Embryonic facial prominence (tissue), 1 donor: ENCODE measurements at regions not wholly inside any gene's neighbourhood (a gene's known extent, or its start where the extent isn't known, plus 50 kb on each side); places are given as distances from the start of the nearest gene placed in this dataset.
"Not testable (repeated sequence)": the region's sequence is repeated elsewhere in the genome, so short reads cannot be mapped to it uniquely, and the experiment has no call there.

Experiments used
- DNase-seq: peaks from one replicate; pipeline ENCODE4 v3.0.0-alpha.2; 2016; ENCODE audit errors: extremely low spot score

DNA sequence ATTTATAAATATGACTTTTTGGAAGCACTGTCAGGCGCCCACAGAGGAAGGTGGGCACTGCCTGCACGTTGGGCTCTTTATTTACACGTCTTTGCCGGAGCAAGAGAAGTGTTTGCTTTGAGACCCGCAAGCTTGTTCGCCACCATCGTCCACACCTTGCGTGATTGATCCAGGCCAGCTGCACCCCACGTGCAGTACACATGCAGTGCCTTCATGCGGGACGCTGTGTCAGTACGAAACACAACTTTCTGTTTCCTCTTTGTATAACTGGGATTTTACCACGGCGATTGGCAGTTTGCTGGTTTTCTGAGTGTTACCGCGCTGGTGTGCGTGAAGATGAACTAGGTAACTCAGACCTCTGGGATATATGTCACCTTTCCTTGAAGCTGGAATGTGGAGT lies 571.0 kb upstream of the SALL3 start:
- no peak for DNase-seq

- no peak for DNase-seq
Measured at GRCh38 chr18:78410094-78410786, 569.4 kb upstream of the SALL3 start.

DNA sequence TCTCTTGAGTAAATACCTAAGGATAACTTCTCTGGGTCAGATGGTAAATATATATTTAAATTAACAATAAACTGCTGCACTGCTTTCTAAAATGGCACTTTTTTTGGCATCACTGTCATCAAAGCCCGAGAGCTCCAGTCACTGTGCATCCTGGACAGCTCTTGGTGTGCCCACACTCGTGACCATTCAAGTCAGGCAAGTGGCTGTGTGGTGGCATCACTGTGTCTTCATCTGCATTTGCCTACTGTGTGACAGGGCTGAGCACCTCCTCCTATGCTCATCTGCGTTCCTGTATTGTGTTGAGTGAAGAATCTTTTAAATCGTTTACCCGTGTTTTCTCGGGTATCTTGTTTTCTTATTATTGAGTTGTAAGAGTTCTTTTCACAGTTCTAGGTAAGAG lies 568.1 kb upstream of the SALL3 start:
- DNase-seq: no peak

DNA sequence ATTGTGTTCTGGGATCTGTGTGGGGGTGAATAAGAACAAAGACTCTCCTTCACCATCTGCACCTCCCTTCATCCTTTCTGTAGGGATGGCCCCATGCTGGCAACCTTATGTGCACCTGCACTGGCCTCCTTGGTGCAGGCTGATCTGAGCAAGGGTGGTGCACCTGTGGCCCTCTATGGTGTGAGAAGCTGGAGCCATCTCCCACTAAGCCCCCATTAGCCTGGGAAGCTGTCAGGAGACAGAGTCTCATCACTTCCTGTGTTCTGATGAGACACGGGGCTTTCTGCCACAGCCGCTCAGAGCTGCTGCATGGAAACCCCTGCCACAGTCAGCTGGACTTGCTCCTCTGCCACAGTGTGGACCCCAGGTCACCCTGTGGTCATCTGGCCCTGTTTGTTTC lies 565.3 kb upstream of the SALL3 start:
- DNase-seq: no peak

- DNase-seq: no peak
Measured at GRCh38 chr18:78416853-78417252, 562.8 kb upstream of the SALL3 start.

- DNase-seq: no peak
Measured at GRCh38 chr18:78418379-78418778, 561.2 kb upstream of the SALL3 start.

DNA sequence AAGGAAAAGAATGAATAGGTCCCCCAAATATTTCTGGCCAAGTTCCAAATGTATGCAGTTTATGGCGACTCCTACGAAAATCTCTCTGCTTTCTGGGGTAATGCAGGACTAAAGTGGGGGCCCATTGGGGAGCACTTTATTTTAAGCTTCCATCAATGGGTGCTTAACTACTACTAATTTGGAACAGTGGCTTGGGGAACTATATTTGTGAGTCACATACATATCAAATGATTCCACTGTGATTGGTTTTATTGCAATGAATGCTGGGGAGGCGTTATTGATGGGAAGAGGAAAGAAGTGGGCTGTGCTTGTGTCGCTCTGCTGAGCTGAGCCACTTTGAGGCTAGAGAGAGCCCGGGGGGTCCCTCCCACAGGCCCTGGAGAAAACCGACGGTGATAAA lies 560.4 kb upstream of the SALL3 start:
- no peak for DNase-seq

GRCh38 chr18:78420116-78420515 lies 559.5 kb upstream of the SALL3 start:
- no peak for DNase-seq

DNA sequence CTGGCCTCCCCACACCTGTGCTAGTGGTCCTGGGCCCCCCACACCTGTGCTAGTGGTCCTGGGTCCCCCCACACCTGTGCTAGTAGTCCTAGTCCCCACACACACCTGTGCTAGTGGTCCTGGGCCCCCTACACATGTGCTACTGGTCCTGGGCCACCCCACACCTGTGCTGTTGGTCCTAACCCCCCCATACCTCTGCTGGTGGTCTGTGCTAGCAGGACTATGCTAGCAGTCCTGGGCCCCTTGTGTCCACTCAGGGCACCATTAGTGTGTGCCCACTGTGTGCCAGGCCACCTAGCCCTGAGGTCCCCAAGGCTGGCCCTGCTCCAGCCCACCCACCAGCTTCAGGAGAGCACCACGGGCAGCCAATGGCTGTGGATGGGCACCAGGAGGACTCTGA lies 558.2 kb upstream of the SALL3 start:
- no peak for DNase-seq

- no peak for DNase-seq
Measured at GRCh38 chr18:78422336-78422735, 557.3 kb upstream of the SALL3 start.

DNA sequence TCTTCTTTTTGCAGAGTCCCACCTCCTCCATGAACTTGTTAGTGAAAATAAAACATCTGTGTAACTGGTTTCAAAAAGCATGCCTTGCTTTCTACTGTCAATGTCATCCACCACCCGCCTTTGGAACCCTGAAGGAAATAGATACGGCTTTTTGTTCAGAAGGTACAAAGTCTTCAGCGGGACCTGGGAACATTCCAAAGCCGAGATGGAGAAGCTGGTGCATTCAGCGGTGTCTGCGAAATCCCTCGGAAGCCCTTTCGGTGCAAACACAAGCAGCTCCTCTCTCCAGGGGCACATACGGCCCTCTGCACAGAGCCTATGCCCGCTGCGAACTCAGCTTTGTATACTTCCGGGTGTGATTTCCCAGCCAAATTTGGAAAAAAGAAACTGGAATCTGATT lies 555.8 kb upstream of the SALL3 start:
- no peak for DNase-seq

DNA sequence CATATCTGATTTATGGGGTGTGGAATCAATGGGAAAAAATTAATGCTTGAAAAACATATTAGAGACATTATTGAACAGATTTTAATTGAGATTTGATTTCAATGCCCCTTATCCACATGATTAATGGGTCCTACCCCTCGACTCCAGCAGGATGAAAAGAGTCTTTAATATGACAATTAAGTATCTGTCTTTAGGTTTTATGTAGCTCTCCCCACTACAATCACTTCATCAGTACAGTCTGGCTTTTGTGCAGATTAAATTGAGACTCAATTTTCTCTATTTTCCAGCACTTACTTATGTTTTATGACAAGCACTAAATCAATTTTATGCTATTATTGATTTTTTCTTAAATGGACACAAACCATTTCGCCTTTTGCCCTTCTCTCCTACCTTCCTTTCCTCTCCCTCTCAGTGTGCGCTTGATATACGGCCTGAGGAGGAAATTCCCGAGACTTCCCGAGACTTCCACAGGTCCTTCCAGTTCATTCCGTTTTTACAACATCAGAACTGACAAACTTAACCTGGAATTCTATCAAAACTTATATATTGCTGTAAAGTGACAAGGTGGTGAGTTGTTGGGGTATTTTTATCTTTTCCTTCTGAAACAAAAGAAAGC lies 555.1 kb upstream of the SALL3 start:
- DNase-seq: no peak

DNA sequence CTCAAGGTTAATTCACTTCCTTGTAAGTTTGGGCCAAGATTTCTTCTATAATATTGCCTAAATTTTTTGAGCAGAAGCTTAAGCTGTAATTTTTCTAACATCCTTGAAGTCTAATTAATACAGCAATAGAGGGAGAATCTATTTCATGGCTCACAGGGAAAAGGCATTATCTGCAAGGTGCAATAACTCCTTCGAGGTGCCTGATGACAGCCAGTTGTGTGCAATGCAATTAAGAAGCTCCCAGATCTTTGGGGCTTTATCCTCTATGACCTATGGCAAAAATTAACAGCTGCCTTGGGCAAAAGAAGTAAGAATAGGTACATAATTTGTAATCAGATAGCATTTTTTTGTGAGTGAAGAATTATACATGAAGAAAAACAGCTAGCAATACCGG lies 554.6 kb upstream of the SALL3 start:
- no peak for DNase-seq

DNA sequence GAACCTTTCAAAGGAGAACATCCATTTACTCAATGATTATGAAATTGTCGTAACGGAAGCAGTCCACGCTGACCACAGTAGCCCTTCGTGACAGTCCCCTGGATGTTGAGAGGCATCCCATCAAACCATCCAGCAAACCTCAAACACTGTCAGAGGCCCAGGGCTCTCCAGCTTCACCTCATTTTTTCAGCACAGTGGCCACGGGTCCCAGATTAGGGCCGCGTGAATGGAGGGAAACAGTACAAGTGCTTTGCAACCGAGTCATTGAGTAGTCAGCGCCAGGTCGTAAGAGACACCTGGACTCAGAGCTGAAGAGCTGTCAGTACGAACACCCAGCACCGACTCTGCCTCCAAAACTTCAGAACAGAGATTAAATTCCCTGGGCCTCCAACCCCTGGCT lies 552.5 kb upstream of the SALL3 start:
- no peak for DNase-seq

DNA sequence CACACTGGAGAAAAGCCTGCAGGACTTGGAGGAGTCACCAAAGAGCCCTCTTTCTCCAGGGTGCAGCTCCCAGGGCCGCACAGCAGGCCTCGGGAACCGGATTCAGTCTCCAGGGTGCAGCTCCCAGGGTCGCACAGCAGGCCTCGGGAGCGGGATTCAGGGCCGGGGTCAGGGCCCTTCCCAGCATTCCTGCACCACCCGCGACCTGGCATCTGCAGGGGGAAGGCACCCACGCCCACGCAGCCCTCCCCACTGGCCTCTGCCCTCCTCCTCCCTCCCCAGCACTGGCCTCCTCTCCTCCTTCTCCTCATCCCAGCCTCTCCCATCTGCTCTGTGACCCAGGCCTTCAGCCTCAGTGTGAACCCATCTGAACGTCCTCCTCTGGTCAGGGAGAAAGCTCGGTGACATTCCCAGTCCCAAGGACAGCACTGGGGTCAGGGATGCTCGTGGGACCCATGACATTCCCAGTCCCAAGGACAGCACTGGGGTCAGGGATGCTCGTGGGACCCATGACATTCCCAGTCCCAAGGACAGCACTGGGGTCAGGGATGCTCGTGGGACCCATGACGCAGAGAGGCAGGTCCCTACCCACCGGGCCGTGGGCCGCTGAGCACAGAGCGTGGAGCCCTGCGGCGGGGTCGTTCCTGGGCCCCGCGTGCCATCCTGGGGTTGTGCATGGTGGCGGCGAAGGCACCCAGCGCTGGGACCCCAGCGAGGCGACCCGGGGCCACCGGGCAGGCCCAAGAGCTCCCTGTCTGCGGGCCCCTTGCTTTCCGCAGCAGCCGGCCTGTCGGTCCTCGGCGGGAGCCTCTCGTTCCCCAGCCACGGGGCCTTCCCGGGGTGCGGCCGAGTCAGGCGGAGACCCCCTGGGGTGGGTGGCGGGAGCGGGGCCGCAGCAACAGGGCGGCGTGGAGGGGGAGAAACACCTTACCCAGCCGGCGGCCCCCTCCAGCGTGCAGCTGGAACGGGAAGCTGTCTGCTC lies 550.2 kb upstream of the SALL3 start:
- no peak for DNase-seq

GRCh38 chr18:78430131-78430758 lies 549.4 kb upstream of the SALL3 start:
- DNase-seq: no peak

- DNase-seq: no peak
Measured at GRCh38 chr18:78431606-78432005, 548.0 kb upstream of the SALL3 start.

GRCh38 chr18:78433562-78433961 lies 546.1 kb upstream of the SALL3 start:
- no peak for DNase-seq

DNA sequence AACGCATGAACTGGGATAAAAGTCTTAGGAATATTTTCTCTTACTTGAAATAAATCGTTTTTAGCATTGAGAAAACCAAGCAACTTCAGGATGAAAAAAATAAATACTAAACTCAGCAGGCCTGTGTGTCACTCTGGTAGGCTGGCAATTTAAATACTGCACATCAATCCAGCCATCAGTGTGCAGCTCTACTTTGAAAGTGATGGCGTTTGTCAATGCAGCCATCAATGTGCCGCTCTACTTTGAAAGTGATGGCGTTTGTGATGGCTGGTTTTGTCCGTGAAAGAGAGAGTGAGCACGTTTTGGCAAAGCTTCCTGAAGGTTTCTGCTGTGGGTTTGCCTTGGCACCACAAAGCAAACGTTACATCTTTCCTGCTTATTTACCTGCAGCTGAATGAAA lies 543.5 kb upstream of the SALL3 start:
- DNase-seq: no peak

- not testable (repeated sequence) for DNase-seq
Measured at GRCh38 chr18:78438235-78438634, 541.4 kb upstream of the SALL3 start.

GRCh38 chr18:78445880-78446279 lies 533.7 kb upstream of the SALL3 start:
- DNase-seq: no peak

DNA sequence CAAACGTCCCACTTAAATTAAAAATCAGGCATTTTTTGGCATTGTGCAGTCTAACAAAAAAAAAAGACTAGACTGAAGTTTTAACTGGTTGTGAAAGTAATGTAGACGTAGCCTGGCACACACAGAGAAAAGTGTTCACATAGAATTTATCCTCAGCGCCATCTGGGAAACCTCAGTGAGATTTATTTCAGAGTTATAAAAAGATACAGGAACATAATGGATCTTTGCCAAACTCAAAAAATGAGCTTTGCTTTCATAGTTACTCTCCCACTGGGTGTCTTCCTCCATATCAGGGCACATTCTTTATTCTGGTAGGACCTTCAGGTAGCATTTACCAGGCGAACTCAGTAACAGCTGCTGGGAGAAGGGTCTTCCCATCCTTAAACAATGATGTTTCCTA lies 532.4 kb upstream of the SALL3 start:
- no peak for DNase-seq
